GM18858 (cell line): ENCODE measurements at regions not wholly inside any gene's neighbourhood (a gene's known extent, or its start where the extent isn't known, plus 50 kb on each side); places are given as distances from the start of the nearest gene placed in this dataset.
"Not testable (repeated sequence)": the region's sequence is repeated elsewhere in the genome, so short reads cannot be mapped to it uniquely, and the experiment has no call there.

Source experiments
- ATAC-seq: cut with Tn5 transposase; IDR thresholded peaks from one replicate; pipeline ENCODE4 v1.9.1; 2021; ENCODE audit not compliant: unreplicated experiment

DNA sequence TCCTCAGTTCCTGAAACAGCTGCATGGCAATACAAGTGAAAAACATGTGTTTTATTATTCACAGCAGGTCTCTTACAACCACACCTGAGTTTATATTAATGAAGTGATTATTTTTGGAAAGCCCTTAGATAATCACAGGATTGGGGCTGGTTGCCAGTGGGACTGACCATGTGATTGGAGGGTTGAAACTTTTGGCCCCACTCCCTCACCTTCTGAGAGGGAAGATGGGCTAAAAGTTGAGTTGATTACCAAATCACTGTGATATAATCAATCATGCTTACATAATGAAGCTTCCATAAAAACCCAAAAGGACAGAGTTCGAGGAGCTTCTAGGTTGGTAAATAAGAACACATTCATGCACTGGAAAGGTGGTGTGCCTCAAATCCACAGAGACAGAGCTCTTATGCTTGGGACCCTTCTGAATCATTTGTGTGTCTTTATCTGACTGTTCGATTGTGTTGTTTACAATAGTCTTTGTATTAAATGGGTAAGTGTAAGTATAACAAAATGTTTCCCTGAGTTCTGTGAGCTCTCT lies 393.9 kb downstream of the RPS24 start:
- ATAC-seq, result no peak

DNA sequence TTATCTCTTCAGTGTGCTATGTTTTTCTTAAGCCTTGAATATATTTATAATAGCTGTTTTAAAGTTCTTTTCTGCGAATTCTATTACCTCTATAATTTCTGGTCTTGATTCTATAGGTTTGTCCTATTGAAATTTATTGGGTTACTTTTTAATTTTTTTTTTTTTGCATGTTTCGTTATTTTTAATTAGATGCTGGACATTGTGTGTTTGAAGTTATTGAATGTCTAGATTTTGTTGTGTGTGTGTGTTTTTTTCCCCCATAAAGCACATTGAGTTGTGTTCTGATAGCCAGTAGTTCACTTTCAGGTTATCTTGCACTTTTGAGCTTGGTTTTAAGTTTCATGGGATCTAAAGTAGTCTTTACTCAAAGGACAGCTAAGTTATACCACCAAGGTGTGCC lies 394.9 kb downstream of the RPS24 start:
- no peak for ATAC-seq

DNA sequence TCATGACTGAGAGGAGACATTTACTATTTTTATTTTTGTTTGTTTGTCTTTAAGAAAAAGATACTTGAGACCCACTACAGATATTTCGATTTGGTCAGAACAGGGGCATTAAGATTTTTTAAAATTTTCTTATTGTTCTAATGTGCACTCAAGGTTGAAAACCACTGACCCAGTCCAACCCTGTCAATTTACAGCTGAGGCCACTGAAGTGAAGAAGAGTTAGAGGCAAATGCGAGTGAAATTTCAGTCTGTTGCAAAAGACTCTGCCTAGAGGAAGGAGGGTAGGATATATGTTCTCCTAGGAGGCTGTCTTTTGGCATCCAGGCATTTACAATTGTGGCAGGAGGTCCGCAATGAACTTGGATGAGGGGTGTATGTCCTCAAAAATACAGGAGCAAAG lies 396.3 kb downstream of the RPS24 start:
- no peak for ATAC-seq

DNA sequence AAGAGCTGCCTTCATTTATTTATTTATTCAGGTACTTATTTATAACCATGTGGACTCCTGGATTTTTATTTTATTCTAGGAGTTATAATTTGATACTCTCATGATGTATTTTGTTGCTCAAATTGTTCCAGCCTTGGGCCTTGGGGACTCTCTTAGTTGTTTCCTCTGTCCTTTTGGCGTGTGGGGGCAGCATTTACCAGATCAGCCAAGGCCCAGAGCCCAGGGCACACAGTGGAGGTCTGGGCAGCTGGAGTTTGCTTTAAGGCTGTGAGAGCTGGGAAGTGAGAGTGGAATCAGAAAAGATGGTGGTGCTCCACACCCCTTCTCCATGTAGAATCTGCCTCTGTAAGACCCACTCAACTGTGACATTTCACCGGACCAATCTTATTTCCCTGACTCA lies 398.9 kb downstream of the RPS24 start:
- no peak for ATAC-seq

DNA sequence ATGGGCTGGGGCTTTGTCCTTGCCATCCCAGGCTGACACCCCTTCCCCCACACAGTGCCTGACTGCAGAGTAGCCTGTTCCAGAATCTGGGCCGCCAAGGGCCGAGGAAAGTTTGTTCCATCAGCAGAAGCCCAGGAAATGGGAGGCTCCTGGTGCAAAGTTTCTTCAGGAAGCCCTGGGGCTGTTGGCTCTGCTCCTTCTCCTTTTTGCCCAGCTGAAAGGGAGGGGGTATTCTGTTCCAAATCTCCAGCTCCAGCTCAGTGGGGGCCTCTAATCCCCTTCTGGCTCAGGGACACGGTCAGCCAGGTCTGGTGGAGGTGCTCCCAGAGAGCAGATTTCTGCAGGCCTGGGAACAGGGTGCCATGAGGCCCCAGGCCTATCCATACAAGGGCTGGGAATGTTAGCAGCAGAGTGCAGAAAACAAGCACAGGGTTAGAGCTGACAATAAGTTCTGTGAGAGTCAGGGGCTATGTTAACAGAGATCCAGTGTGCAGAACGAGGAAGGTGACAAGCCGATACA lies 399.5 kb downstream of the RPS24 start:
- no peak for ATAC-seq

DNA sequence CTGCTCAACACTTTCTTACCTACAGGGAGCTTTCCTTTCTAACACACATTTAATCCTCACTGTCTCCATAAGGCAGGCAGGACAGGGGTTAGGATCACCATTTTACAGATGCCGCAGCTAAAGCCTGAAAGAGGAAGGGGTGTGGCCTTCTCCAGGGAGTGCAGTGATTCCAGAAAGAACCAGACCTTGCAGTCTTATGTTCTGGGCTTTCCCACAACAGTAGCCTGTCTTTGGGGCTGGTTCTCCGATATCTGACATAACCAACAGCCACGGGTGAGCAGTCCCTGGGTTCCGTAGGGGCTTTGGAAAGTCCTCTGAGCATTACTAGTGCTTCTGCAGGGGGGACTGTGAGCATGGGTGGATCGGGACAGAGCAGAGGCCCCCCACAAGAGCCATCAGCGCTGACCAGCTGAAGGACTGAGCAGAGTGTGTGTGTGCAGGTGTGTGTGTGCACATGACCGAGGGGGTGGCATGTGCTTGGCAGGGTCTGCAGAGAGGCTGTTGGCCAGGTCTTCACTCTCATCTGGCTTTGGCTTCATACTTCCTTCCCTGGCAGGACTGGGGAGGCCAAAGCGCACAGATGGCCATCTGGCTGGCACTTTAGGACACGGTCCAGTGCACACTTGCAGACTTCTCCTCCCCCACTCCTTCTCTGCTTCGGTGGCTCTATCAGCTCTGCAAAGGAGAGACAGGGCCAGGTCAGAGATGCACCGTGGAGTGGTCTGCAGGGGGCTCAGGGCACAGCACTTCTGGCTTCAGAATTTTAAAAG lies 400.3 kb downstream of the RPS24 start:
- no peak for ATAC-seq

DNA sequence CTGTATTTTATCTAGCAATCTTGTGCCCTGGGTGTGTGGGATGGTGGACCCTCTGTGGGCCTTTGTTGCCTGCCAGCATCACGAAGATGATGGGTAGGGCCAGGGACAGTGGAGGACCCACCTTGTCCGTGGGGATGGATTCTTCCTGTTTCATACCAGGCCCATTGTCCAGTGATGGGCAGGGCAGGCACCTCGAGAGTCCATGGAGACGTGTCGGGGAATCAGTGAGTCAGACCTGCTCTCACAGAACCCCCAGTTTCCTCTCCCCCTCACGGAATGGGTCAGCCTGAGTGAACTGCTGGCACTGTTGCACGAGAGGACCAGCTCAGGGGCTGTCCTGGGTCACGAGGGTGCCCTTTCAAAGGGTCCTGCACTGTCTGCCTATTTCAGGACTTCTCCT lies 401.2 kb downstream of the RPS24 start:
- ATAC-seq, result no peak

DNA sequence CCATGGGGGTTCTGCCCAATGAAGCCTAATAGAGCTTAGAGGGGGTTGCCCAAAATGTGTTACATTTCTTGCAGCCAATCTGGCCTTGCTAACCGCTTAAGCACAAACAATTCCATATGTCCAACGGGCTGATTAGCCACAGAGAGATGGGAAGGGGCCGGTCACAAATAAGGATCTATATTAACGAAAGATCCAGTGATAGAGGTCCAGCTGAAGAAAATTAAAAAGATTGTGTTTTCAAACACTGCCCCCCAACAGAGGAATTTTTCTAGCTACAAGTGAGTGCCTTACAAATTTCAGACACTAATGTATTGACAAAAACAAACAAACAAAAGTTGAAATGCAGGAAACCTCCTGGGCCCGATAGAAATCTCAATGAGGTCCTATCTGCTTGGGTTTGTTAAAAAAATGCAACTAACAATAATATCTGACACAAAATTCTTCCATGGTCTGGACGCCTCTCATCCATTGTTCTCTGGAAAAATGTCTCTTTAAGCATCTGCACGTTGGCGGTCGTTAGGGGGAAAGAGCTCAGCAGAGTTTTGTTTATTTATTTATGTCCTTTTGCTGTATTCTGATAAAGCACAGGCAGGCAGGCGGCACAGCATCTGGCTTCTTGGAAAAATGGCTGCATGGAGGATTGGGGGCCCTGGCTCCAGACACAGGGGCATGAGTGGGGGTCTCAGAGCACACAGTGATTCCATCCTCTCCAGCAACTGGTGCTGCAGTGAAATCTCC lies 402.0 kb downstream of the RPS24 start:
- no peak for ATAC-seq

DNA sequence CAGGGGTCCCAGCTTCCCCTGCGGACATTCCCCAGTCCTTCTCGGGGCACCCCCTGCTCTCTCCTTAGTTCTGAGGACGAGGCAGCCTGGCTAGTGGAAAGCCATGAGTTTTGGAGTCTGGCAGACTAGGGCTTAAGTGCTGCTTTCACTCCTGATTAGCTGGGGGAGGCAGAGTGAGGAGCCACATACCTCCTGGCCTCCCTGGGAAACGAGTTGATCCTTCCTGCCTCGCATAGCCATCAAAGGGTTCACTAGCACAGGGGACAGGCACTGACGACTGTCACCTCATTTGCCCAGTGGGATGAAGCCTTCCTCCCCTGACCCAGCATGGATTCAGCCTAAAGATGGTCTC lies 402.5 kb downstream of the RPS24 start:
- no peak for ATAC-seq

DNA sequence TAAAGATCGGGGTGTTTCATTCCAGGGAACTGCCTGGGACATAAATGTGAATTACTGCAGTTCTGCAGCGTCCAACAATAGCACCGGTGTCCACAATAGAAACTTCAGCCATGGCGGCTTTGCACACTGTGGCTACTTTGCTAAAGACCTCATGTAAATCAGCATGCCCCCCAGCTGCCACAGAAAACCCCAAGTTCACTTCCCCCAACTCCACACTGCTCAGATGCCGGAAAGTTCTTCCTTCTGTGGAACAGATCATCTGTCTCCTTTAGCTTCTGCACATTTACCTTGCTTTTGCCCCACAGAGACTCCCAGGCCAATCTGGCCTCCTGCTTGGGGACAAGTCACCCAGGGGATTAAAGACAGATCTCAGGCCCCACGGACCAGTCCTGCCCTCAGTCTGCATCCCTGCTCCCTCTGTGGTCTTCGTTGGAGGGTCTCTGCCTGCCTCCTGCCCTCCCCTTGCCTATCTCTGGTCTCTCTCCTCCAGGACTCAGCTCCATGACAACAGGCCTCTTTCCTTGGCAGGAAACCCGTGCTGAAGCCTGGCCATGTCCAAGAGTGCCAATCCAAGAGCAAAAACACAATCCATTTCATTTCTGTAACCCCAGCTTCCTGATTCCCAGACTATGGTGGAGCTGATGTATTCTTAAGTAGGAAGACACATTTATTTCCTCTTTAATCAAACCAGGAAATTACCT lies 403.2 kb downstream of the RPS24 start:
- ATAC-seq, result no peak

DNA sequence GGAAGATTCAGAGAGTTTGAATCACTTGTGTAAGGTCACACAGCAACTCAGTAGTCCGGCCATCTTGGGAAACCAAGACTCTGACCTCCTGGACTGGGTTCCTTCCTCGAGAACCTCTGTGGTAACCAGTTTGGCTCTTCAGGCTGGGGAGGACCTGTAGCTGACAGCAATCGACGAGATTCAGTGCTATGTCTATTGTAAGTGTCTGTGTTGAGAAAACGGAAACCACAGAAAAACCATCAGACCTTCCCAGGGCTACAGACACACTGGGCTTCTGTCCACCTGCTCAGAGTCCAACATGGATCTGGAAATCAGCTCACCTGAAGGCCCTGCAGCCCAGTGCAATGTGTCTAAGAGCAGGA lies 403.7 kb downstream of the RPS24 start:
- no peak for ATAC-seq

DNA sequence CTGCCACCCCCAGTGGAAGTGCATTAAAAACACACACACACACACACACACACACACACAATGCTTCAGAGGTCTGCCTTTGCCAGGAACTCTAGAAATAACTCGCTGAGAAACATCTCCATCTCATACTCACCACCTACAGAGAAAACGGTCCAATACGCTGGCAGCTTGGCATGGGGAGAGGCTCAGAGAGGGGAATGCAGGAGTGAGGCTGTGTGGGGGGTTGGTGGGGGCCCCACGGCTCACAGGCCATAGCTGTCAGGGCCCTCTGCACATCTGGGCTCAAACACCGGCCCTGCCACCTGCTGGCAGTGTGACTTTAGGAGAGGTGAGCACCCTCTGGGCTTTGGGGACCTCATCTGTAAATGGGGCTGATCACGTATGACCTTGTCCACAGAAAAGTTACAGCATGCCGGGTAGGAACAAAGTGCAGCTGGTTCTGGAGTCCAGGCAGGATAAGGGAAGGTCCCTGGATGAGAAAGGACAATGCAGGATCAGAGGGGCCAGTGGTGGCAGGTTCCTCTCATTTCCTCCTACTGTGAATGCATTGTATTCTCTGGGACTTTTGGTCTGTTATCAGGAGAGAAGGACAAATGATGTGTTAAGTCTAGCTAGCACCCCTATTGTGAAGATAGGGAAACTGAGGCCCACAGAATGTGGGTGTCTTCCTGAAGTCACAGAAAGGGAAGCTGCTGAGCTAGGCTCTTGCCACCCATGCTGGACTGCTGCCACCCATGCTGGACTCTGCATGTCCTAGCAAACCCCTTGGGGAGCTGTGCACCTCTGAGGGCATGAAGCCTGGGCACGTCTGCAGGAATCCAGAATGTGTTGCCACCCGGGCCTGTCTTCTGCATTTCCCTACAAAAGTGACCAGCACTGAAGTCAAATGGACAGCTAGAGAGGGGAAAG lies 404.6 kb downstream of the RPS24 start:
- no peak for ATAC-seq

DNA sequence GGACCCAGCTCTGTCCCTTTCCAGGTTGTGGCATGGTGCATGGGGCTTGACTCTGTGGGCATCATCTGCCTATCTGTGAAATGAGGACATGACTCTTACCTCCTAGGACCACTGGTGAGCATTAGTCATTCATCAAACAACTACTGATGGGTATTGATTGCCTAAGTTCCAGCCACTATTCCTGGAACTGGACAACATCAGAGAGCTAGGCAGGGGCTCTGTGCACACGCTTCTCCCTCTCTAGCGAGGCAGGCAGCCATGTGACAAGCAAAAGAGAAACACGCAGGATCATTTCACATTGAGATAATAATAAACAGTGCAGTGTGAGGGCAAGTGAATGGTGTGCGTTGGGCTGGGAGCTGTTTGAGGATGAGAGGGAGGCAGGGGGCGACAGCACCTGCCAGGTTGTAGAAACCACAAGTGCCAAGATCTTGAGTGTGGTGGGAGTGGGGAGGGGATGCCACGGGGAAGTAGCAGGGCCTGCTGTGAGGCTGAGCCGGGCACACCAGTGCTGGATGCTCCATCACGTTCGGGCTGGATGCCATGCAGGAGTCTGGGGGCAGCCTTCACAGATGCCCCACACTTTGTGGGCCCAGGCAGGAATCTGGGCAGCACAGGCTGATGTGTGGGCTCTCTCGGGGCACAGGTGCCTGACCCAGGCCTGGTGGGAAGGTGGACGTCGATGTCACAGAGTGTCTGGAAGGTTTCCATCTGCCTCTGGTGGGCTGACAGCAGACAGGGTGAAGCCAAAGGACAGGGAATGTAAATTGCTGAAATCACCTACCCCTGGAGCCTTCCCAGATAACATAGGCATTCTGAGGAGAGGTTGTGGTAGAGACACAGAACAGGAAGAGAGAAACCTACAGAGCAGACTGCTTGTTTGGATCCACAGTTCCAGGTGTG lies 405.5 kb downstream of the RPS24 start:
- ATAC-seq, result no peak

DNA sequence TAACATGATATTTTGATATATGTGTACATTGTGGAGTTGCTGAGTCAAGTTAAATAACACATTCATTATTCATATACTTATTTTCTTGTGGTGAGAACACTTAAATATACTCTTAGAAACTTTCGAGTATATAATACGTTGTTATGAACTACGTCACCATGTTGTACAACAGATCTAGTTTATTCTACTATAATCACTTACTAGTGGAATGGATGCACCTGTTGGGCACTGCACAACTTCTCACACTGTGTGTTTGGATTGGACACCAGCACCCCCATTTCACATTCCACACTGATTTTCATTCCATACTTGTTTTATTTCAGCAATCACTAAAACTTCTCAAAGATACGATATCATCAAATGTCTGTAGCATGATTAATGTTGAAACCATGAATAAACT lies 407.3 kb downstream of the RPS24 start:
- ATAC-seq, result no peak

DNA sequence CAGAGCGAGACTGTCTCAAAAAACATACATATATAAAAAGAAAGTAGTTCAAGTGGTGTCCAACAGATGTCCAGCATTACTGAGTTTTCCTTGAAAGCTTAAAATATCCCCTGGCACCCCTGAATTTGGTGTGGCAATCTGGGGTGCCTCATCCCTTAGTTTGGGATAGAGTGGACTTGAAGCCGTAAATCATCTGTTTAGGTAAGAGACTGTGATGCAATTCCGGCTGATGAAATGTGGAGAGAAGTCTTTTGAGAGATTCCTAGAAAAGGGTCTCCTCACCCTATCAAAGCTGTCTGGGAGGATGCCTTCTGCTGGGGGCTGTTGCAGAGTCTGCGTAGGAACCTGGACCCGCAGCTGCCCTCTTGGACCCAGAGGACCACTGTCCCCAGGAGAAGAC lies 408.0 kb downstream of the RPS24 start:
- no peak for ATAC-seq

DNA sequence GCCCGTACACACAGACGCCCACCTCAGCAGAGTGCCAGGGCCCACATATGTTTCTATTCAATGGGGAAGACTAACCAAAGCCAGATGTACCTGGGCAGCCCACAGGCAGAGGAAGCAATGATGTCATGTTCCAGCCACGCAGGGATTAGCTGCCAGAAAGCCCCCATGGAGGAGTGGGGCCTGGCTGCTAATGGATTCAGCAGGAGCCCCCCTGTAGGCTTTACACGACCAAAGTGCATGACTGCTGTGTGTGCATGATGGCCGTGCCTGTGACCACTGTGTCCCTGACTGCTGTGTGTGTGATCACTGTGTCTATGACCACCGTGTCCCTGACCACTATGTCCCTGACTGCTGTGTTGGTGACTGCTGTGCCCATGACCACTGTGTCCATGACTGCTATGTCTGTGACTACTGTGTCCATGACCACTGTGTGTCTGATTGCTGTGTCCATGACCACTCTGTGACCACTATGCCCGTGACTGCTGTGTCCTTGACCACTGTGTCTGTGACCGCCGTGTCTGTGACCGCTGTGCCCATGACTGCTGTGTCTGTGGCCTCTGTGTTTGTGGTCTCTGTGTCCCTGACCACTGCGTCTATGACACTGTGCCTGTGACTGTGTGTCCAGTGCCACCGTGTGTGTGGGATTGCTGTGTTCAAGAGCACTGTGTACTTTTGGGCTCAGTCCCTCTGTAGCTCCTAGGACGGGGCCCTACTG lies 409.3 kb downstream of the RPS24 start:
- no peak for ATAC-seq

DNA sequence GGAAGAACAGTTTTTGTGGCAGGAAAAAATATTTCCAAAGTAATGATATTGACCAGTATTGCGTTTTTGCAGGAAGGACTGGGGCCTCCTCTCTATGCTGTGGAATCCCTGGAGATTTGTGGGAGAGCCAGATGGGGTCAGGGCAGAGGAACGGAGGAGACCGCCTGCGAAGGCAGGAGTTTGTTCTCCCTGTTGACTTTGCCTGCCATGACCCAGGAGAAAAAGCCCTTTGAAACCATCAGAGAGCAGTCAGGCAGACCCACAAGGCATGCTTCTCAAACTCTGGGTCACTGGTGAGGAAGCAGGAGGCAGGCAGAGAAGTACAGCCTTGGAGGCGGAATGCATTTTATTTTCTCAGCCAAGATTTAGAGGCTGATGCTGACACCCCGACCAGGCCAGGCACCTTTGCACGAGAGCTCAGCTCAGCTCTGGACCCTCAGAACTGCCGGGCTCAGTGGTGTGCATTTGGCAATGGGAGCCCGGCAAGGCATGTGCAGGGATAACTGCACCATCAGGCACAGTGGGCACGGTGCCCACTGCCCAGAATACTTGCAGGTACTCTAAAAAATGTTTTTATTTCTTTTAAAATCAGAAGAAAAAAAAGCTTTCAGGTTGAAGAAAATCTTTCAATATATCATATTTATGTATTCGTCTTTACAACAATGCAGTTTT lies 410.4 kb downstream of the RPS24 start:
- no peak for ATAC-seq

DNA sequence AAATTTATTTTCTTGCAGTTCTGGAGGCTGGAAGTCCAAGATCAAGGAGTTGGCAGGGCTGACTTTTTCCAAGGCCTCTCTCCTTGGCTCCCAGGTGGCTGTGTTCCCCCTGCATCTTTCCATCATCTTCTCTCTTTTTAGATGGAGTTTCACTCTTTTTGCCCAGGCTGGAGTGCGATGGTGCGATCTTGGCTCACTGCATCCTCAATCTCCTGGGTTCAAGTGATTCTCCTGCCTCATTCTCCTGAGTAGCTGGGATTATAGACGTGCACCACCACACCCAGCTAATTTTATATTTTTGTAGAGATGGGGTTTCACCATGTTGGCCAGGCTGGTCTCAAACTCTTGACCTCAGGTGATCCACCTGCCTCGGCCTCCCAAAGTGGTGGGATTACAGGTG lies 411.1 kb downstream of the RPS24 start:
- ATAC-seq, result not testable (repeated sequence)
